HTR-8/SVneo (cell line): ENCODE measurements at regions not wholly inside any gene's neighbourhood (a gene's known extent, or its start where the extent isn't known, plus 50 kb on each side); places are given as distances from the start of the nearest gene placed in this dataset.

Experiments
- DNase-seq: peaks from one replicate; pipeline ENCODE4 v3.0.0; 2011; ENCODE audit warnings: low spot score, mixed read lengths; ENCODE audit not compliant: insufficient read length
- FAIRE-seq: peaks from 2 replicates; lab custom pipeline; 2011; peaks lifted over from hg19 to GRCh38; lab: Jason Lieb, UNC

DNA sequence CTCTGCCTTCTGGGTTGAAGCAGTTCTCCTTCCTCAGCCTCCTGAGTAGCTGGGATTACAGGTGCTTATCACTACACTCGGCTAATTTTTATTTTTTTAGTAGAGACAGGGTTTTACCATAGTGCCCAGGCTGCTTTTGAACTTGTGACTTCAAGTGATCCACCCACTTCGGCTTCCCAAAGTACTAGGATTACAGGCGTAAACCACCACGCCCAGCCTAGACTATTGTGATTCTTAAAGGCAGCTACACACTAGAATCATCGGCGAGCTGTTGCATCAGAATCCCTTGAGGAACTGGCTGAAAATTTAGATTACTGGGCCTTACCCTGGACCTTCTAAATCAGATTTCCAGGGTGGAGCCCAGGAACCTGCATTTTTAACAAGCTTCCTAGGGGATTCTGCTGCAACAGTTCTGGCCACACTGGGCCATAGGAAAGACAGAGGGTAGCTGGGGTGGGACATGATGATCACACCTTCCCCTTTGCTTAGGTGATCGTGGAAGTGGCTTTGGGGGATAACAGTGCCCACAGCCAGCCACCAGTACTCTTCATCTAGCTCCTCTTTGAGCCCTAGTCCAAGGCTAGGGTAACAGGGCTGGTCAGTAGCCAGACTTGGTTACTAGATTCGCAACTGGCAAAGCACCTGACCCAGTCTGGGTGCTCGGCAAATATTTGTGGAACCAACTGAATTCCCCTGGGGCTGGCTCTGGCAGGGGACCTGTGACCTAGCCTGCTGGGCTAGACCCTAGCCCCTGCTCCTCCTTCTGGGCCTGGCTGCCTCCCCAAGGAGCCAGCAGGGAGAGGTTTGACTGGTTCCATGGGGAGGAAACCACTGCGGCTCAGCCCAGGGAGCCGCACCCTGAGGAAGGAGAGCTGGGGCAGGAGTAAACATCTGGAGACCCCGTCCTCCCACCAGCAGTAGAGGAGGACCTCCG, 67.1 kb upstream of the DUSP5 start:
- no peak for FAIRE-seq
- no peak for DNase-seq

DNA sequence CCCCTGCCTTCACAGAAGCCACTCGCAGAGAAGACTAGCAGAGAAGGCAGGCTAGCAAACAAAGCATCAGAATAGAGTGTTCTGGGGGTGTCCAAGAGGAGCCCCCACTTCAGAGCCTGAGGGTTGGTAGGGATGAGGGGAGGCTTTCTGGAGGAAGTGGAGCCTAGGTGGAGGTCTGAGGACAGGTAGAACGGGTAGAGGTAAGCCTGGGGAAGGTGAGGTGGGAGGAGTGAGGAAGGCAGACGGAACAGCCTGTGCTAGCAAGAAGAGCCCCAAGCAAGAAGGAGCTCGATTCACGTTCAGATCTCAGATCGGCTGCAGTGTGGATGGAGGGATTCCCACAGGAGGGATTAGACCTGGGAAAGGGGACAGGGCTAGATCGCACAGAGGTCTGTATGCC, 66.0 kb upstream of the DUSP5 start:
- no peak for FAIRE-seq
- no peak for DNase-seq

DNA sequence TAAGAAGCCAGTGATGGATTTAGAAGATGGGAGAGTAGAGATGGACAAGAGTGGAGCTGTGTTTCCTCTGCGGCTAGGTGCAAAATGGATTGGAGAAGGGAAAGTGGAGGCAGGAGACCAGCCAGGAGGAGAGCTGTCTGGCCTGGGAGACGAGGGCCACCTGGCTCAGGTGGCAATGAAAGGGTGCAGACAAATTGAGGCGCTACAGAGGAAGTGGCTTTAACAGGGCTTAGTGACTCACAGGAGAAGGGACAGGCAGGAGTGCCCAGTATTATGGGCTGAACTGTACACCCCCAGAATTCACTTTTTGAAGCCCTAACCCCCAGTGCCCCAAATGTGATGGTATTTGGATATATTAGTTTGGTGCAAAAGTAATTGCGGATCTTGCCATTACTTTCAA, 65.6 kb upstream of the DUSP5 start:
- no peak for FAIRE-seq
- DNase-seq, result no peak

DNA sequence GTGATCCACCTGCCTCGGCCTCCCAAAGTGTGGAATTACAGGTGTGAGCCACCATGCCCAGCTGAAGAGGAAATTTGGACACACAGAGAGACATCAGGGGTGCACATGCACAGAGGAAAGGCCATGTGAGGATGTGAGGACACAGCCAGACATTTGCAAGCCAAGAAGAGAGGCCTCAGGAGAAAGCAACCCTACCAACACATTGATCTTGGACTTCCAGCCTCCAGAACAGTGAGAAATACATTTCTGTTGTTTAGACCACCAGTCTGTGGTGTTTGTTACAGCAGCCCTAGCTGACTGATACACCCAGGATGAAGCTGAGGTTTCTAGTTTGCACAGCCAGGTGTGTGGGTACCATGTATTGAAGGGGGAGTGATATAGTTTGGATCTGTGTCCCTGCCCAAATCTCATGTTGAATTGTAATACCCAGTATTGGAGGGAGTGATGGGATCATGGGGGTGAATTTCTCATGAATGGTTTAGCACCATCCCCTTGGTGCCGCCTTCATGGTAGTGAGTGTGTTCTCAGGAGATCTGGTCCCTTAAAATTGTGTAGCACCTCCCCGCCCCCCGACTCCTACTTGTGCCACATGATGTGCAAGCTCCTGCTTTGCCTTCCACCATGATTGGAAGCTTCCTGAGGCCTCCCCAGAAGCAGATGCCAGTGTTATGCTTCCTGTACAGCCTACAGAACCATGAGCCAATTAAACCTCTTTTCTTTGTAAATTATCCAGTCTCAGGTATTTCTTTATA, 64.7 kb upstream of the DUSP5 start:
- FAIRE-seq (no peak), DNase-seq (no peak)

DNA sequence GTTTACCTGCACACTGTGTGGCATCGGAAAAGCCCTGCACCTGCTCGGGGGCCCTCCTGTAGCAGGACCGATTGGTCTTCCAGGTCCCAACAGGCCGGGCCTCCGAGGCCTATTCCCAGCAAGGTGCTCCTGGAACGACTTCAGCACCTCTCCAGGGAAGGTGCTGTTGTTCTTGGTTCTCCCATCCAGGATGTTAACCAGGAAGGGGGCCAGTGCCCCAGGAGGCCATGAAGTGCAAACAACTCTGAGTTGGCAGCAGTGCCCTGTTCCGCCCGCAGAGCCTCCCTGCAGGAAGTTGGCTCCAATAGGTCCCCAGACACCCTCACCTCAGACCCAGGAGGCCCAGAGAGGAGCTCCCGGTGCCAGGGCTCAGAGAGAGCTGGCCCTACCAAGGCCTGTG, 64.0 kb upstream of the DUSP5 start:
- FAIRE-seq (no peak), DNase-seq (no peak)

- FAIRE-seq (no peak), DNase-seq (no peak)
Measured at GRCh38 chr10:110434489-110435096, 63.1 kb upstream of the DUSP5 start.

DNA sequence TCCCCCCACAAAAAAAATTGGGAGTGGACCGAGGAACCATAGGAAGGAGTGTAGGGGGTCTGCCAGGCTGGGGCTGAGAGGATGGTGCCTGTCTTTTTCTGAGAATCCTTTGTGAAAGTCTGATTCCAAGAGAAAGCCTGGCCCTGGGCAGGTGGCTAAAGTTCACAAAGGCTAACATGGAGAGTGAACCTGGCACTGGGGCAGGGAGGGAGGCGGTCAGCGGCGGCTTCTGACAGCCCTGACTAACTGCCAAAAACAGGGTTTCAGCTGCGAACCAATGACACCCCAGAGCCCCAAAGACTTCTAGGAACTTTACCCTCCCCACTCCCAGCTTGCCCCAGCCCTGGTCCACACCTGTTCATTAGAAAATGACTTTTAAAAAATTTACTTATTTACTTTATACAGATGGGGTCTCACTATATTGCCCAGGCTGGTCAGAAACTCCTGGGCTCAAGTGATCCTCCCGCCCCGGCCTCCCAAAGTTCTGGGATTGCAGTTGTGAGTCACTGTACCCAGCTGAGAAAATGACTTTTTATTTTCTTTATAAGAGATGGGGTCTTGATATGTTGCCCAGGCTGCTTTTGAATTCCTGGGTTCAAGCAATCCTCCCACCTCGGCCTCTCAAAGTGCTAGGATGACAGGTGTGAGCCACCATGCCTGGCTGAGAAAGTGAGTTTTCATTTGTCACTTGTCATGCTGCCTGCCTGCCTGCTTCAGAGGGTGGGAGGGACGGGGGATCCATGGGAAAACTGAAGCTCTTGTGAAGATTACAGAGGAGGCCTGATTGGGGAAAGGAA, 61.0 kb upstream of the DUSP5 start:
- FAIRE-seq (no peak), DNase-seq (no peak)

DNA sequence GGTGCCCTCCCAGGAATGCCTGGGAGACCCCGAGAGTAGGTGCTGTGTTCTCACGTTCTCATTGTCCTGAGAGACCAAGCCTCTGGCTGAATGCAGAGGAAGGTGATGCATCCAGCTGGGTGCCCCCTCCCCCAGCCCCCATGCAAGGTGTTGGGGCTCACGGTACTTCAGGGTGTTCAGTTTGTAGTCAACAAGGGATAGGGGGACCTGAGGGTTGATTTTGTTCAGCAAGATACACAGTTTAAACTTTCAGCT, 60.4 kb upstream of the DUSP5 start:
- DNase-seq (no peak), FAIRE-seq (no peak)

- DNase-seq (no peak), FAIRE-seq (no peak)
Measured at GRCh38 chr10:110437761-110438341, 59.9 kb upstream of the DUSP5 start.

GRCh38 chr10:110442746-110443145, 55.0 kb upstream of the DUSP5 start:
- DNase-seq (no peak), FAIRE-seq (no peak)

DNA sequence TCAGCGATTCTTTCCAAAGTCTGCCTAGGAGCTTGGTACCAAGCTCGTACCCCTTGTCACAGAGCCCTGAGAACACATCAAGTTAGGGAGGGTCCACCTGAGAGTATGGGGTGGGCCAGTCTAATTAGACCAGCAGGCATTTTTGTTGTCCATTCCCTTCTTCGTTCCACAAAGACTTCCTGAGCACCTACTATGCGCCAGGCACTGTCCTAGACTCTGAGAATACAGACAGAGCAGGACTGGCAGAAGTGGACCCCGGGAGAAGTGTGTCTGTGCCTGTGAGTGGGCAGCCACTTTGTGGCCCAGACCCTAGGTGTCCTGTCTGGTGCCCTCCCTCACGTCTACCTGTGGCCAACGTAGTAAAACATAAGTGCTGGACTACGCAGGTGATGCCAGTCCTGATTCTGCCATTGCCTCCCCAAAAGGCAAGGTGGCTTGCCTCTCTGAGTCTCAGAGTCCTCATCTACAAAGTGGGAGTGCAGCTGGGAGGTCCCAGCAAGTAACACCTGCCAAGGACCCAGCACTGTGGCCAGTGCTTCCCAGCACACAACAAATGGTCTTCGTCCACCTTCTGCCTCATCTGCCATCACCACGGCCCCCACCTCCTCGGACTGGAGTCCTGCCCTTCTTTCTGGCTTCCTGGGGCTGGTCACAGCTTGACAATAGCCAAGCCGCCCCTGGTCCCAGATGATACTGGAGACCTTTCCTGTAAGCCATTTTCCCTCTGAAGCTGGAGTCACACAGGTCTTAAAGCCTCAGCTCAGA, 54.3 kb upstream of the DUSP5 start:
- FAIRE-seq (no peak), DNase-seq (no peak)

- FAIRE-seq (no peak), DNase-seq (no peak)
Measured at GRCh38 chr10:110444004-110444337, 53.7 kb upstream of the DUSP5 start.

DNA sequence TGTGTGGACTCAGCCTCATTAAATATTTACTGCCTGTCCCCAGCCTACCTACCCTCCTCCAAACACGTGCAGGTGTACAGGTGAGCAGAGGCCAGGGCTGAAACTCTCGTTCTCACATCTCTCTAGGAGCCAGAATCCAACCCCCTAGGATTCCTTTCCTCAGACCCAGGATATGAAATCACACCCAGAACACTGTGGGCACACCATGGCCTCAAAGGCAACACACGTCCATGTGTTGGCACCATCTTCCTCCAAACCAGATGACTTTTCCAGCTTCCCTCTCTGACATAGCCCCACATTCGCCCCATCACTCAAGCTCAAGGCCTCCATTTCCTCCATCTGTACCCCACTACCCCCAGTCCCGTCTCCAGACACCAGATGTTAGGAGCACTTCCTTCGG, 51.8 kb upstream of the DUSP5 start:
- FAIRE-seq, result no peak
- no peak for DNase-seq

DNA sequence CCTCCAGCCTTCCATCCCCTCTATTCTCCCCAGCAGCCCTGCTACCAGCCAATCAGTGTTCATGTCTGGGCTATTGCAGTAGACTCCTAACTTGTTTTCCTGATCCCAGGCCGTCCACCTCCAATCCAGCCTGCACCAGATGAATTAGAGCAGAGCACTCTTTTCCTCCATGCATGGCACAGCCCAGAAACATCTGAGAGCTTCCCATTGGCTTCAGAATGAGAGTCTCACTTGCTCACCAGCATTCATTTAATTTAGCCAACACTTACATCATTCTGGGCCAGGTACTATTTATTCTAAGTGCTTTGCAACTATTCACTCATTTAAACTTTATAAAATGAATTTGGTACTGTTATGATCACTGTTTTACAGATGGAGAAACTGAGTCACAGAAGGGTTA, 51.4 kb upstream of the DUSP5 start:
- no peak for FAIRE-seq

GRCh38 chr10:110446954-110447608, 50.6 kb upstream of the DUSP5 start:
- peak; percentile 20 for DNase-seq

More for the DNA sequence above, 51.4 kb upstream of the DUSP5 start:
- no peak for DNase-seq

DNA sequence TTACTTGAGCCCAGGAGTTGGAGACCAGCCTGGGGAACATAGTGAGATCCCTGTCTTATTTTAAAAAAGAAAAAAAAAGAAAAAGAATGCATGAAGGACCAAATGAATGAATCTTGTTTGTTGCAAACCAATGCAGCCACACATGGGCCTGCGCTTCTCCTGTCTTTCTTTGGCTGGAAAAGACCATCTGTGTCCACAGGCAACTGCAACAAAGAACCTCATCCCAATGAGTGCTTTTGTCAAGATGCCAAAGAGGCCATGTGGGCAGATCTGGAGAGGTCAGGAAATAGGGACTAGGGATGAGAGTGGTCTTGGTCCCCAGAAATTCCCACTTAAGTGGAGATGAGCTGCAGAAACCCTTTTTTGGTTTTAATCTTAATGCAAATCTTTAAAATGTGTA, 49.8 kb upstream of the DUSP5 start:
- DNase-seq (no peak), FAIRE-seq (no peak)

More at GRCh38 chr10:110446954-110447608, 50.6 kb upstream of the DUSP5 start:
- no peak for FAIRE-seq
